M059J (cell line): ENCODE measurements at regions not wholly inside any gene's neighbourhood (a gene's known extent, or its start where the extent isn't known, plus 50 kb on each side); places are given as distances from the start of the nearest gene placed in this dataset.

Experiments
- DNase-seq: peaks from one replicate; pipeline ENCODE4 v3.0.0-alpha.2; 2012; ENCODE audit warnings: low read depth

GRCh38 chr18:27276886-27277285 lies 91.8 kb upstream of the CHST9 start:
- no peak for DNase-seq

- no peak for DNase-seq
Measured at GRCh38 chr18:27276479-27276878, 91.4 kb upstream of the CHST9 start.

GRCh38 chr18:27274901-27275300 lies 89.8 kb upstream of the CHST9 start:
- DNase-seq = no peak

GRCh38 chr18:27270508-27270907 lies 85.4 kb upstream of the CHST9 start:
- no peak for DNase-seq

GRCh38 chr18:27263369-27263768 lies 78.3 kb upstream of the CHST9 start:
- DNase-seq = no peak

GRCh38 chr18:27261769-27262549 lies 76.9 kb upstream of the CHST9 start:
- DNase-seq = no peak

GRCh38 chr18:27253571-27253970 lies 68.5 kb upstream of the CHST9 start:
- DNase-seq = no peak

GRCh38 chr18:27250471-27250870 lies 65.4 kb upstream of the CHST9 start:
- DNase-seq = no peak

GRCh38 chr18:27249933-27250332 lies 64.8 kb upstream of the CHST9 start:
- DNase-seq = no peak

- DNase-seq = no peak
Measured at GRCh38 chr18:27244259-27244658, 59.2 kb upstream of the CHST9 start.

- DNase-seq = no peak
Measured at GRCh38 chr18:27242392-27243047, 57.4 kb upstream of the CHST9 start.

- DNase-seq = no peak
Measured at GRCh38 chr18:27240383-27240782, 55.3 kb upstream of the CHST9 start.

- no peak for DNase-seq
Measured at GRCh38 chr18:27239669-27240068, 54.6 kb upstream of the CHST9 start.

- DNase-seq = no peak
Measured at GRCh38 chr18:27235218-27235870, 50.2 kb upstream of the CHST9 start.
